Globus pallidus (tissue), 1 donor: ENCODE measurements at regions not wholly inside any gene's neighbourhood (a gene's known extent, or its start where the extent isn't known, plus 50 kb on each side); places are given as distances from the start of the nearest gene placed in this dataset.
"Not testable (repeated sequence)": the region's sequence is repeated elsewhere in the genome, so short reads cannot be mapped to it uniquely, and the experiment has no call there.

Source experiments
- DNase-seq: peaks from one replicate; pipeline ENCODE4 v3.0.0-alpha.2; 2015; ENCODE audit warnings: low spot score

- peak; percentile 8 for DNase-seq
Observed at GRCh38 chr7:34486371-34486770, 171.6 kb upstream of the NPSR1 start.

GRCh38 chr7:34487391-34488115, 170.5 kb upstream of the NPSR1 start:
- DNase-seq, result no peak

DNA sequence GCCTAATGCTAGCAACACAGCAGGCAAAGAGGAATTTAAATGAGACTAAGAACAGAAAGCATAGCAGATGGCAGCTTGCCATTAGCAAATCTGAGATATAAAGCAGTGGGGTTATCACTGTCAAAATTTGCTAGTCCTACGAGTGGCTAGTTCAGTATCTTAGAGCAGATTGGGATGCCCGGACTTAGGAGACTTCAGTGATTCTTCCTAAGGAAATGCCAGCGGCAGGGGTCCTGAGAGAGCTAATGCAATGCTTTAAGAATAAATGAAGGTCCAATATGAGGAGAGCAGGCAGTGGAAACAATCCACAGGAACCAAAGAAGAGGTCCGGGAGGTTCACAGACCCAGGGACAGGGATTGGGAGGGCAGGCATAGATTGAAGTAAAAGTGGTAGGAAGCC, 169.3 kb upstream of the NPSR1 start:
- DNase-seq, result no peak

DNA sequence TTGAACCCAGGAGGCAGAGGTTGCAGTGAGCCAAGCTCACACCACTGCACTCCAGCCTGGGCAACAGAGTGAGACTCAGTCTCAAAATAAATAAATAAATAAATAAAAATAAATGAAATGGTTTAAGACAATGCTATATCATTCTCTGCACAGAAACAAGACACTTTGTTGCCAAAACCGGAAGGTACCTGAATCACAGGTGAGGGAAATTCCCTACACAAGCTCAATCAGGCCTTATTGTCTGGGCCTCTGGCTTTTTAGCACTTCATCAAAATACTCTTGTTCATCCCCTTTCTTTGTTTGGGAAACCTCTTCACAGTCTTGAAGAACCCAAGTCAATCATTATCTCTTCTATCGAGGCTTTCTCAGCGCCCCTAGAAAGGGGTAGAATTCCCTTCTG, 166.1 kb upstream of the NPSR1 start:
- DNase-seq, result no peak

GRCh38 chr7:34493752-34494151, 164.3 kb upstream of the NPSR1 start:
- DNase-seq, result no peak

DNA sequence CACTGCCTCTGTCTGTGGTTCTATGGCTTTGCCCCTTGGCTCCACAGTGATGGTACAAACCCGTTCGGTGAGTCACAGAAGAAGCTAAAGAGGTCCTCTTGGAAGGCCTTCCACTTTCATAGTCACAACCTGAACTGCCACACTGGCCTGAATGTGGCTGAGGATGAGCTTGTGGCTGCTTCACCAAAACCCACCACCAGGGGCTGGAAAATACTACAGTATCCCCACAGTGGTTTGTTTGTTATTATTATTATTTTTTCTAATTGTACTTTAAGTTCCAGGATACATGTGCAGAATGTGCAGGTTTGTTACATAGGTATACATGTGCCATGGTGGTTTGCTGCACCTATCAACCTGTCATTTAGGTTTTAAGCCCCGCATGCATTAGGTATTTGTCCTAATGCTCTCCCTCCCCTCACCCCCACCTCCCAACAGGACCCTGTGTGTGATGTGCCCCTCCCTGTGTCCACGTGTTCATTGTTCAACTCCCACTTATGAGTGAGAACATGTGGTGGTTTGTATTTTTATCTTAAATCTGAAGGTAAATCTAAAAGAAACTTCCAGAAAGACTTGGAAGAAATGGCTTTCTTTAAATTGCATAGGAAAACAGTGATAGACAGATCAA, 160.8 kb upstream of the NPSR1 start:
- DNase-seq, result no peak

GRCh38 chr7:34501156-34501555, 156.9 kb upstream of the NPSR1 start:
- no peak for DNase-seq

DNA sequence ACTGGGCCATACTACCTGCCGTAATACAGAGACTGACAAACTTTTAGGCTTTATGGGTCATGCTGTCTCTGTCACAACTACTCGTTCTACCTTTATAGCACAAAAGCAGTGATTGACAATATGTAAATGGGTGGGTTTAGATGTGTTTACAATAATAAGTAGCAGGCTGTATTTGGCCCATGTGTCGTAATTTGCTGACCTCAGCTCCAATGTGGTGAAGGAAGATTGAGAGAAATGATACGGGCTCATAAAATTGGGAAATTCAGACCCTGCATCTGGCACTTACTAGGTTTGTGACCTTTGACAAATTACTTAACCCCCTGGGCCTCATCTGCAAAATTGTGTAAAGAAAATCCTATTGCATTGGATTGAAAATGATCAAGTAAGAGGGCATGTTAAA, 150.8 kb upstream of the NPSR1 start:
- no peak for DNase-seq

DNA sequence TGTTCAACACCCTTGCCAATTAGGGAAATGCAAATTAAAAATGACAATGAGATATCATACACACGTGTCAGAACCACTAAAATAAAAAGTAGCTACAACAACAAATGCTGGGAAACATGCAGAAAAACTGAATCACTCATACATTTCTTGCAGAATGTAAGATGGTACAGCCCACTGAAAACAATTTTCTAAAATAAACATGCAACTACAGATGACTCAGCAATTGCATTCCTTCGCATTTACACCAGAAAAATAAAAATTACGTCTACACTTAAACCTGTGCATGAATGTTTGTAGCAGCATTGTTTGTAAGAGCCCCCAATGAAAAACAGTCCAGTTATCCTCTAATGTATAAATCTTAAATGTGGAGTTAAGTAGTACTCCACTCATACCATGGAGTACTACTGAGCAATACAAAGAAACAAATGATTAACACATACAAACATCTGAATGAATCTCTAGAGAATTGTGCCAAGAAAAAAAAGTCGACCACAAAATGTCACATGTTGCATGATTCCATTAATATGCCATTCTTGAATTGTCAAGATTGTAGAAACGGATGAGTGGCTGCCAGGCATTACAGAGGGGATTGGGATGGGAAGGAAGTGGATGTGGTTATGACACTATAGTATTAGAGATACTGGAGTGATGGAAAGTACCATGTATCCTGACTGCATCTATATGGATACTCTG, 134.6 kb upstream of the NPSR1 start:
- no peak for DNase-seq

GRCh38 chr7:34530259-34530658, 127.8 kb upstream of the NPSR1 start:
- no peak for DNase-seq

- DNase-seq, result no peak
Observed at GRCh38 chr7:34539003-34539402, 119.0 kb upstream of the NPSR1 start.

DNA sequence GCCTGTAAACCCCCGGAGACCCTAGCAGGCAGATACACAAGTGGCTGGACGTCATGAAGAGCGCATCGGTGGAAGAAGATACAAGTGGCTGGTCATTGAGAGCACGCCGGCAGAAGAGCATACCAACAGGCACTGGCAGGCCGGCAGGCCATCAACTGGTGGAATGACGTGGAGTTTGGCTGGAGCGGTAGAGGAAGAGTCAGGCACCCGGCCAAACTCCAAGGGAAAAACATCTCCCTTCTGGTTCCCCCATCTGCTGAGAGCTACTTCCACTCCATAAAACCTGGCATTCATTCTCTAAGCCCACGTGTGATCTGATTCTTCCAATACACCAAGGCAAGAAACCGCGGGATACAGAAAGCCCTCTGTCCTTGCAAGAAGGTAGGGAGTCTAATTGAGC, 113.4 kb upstream of the NPSR1 start:
- no peak for DNase-seq

DNA sequence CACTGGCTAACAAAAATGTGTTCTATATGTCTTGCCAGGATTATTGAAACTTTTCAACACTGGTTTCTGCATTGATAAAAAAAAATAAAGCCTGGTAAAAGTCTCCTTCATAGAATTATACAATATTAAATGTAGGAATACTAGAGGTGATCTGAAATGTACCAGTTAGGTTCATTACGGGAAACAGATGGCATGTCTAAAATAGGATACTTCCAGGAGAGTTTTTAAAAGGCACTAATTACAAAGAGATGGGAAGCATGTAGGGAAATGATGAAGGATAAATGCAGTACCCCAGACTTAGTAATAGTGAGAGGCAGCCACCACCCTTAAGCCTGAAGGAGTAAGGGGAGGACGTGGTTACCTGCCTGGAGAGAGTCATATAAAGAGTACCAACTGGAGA, 107.0 kb upstream of the NPSR1 start:
- DNase-seq, result no peak

GRCh38 chr7:34552502-34552901, 105.5 kb upstream of the NPSR1 start:
- DNase-seq, result no peak

DNA sequence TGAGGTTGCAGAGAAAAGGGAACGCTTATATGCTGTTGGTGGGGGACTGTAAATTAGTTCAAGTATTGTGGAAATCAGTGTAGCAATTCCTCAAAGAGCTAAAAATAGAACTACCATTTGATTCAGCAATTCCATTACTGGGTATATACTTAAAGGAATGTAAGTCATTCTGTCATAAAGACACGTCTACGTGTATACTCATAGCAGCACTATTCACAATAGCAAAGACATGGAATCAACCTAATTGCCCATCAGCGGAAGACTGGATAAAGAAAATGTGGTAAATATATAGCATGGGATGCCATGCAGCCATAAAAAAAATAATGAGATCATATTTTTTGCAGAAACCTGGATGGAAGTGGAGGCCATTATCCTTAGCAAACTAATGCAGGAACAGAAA, 100.0 kb upstream of the NPSR1 start:
- no peak for DNase-seq

- no peak for DNase-seq
Observed at GRCh38 chr7:34564091-34564490, 93.9 kb upstream of the NPSR1 start.

- DNase-seq, result no peak
Observed at GRCh38 chr7:34567906-34568305, 90.1 kb upstream of the NPSR1 start.

GRCh38 chr7:34569975-34570699, 87.9 kb upstream of the NPSR1 start:
- no peak for DNase-seq

GRCh38 chr7:34575006-34575405, 83.0 kb upstream of the NPSR1 start:
- no peak for DNase-seq

DNA sequence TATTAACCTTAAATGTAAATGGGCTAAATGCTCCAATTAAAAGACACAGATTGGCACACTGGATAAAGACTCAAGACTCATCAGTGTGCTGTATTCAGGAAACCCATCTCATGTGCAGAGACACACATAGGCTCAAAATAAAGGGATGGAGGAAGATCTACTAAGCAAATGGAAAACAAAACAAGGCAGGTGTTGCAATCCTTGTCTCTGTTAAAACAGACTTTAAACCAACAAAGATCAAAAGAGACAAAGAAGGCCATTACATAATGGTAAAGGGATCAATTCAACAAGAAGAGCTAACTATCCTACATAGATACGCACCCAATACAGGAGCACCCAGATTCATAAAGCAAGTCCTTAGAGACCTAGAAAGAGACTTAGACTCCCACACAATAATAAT, 80.1 kb upstream of the NPSR1 start:
- DNase-seq, result not testable (repeated sequence)

- DNase-seq, result not testable (repeated sequence)
Observed at GRCh38 chr7:34581698-34582097, 76.3 kb upstream of the NPSR1 start.

GRCh38 chr7:34584526-34584925, 73.5 kb upstream of the NPSR1 start:
- no peak for DNase-seq

DNA sequence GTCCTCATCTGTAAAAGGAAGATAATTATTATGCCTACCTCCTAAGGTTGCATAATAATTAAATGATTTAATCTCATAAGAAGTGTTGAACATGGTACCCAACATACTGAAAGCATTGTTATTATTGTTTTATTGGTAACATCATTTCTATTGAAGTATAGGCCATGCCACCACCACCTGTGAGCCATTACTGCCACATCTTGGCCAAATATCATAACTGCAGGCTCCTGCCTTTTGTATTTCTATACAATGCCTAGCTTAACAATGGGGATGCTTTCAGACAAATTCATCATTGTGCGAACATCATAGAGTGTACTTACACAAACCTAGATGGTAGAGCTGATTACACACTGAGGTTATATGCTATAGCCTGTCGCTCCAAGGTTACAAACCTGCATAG, 61.1 kb upstream of the NPSR1 start:
- DNase-seq, result no peak
